ENCODE measurements at regions not wholly inside any gene's neighbourhood (a gene's known extent, or its start where the extent isn't known, plus 50 kb on each side); places are given as distances from the start of the nearest gene placed in this dataset.
"Not testable (repeated sequence)": the region's sequence is repeated elsewhere in the genome, so short reads cannot be mapped to it uniquely, and the experiment has no call there.

- H3K4me1 ChIP-seq (ENCODE audit: control insufficient read depth, insufficient read depth, low read length); BruUV-seq (replicated peaks); FAIRE-seq; DNase-seq (ENCODE audit: low read depth, low spot score); H3K79me2 ChIP-seq (ENCODE audit: control insufficient read depth, insufficient read depth, low read length); H4K20me1 ChIP-seq (ENCODE audit: control insufficient read depth, insufficient read depth); H3K4me2 ChIP-seq (ENCODE audit: control insufficient read depth, insufficient read depth); in situ Hi-C loops (cut with MboI); H3K27ac ChIP-seq (ENCODE audit: control insufficient read depth, insufficient read depth); H3K4me3 ChIP-seq; POLR2A ChIA-PET; H2AFZ ChIP-seq (ENCODE audit: control insufficient read depth, low read depth, low read length); H3K9me3 ChIP-seq (replicated peaks; ENCODE audit: control insufficient read depth, insufficient read depth, low read length); intact Hi-C loops (cut with micrococcal nuclease; ENCODE audit: unreplicated experiment); H3K9ac ChIP-seq (ENCODE audit: control insufficient read depth, insufficient read depth, low read length); H3K36me3 ChIP-seq (ENCODE audit: control insufficient read depth in 2 of 2, insufficient read depth in 2 of 2, low read length in 1 of 2); H3K27me3 ChIP-seq (replicated peaks in 1 of 2; ENCODE audit: control insufficient read depth in 2 of 2, insufficient read depth in 2 of 2, low read length in 1 of 2); ATAC-seq: not testable (repeated sequence)
- CTCF ChIA-PET, result interaction anchor here (0.6 to 1.1 kb wide), 3 partner anchors 18 to 415 kb away, joined by 3 read pairs; no protein-coding TSS in a partner anchor
- RAD21 ChIA-PET (ENCODE audit: unreplicated experiment), result interaction anchor here (1.0 kb wide), 1 partner anchor 20 kb away, joined by 3 read pairs; no protein-coding TSS in a partner anchor
- SMC1A ChIA-PET (ENCODE audit: uncharacterized antibody, unreplicated experiment), result interaction anchor here (0.8 kb wide), 1 partner anchor 186 kb away, joined by 3 read pairs; no protein-coding TSS in a partner anchor
- 71% methylated on average over 6 of the region's 6 CpGs for WGBS (ENCODE audit: insufficient coverage, insufficient replicate concordance, low lambda C conversion rate, missing lambda C conversion rate)
Measured at GRCh38 chr2:44064281-44064680, 68.5 kb upstream of the LRPPRC start.

DNA sequence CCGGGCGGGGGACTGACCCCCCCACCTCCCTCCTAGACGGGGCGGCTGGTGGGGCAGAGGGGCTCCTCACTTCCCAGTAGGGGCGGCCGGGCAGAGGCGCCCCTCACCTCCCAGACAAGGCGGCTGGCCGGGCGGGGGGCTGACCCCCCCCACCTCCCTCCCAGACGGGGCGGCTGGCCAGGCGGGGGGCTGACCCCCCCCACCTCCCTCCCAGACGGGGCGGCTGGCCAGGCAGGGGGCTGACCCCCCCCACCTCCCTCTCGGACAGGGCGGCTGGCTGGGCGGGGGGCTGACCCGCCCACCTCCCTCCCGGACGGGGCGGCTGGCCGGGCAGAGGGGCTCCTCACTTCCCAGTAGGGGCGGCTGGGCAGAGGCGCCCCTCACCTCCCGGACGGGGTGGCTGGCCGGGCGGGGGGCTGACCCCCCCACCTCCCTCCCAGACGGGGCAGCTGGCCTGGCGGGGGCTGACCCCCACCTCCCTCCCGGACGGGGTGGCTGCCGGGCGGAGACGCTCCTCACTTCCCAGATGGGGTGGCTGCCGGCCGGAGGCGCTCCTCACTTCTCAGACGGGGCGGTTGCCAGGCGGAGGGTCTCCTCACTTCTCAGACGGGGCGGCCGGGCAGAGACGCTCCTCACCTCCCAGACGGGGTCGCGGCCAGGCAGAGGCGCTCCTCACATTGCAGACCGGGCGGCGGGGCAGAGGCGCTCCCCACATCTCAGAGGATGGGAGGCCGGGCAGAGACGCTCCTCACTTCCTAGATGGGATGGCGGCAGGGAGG lies 71.4 kb upstream of the LRPPRC start:
- FAIRE-seq; SMC1A ChIA-PET (ENCODE audit: uncharacterized antibody, unreplicated experiment); H3K4me2 ChIP-seq (ENCODE audit: control insufficient read depth, insufficient read depth); H3K36me3 ChIP-seq (ENCODE audit: control insufficient read depth in 2 of 2, insufficient read depth in 2 of 2, low read length in 1 of 2); H3K27me3 ChIP-seq (replicated peaks in 1 of 2; ENCODE audit: control insufficient read depth in 2 of 2, insufficient read depth in 2 of 2, low read length in 1 of 2); POLR2A ChIA-PET; in situ Hi-C loops (cut with MboI); intact Hi-C loops (cut with micrococcal nuclease; ENCODE audit: unreplicated experiment); H3K9me3 ChIP-seq (replicated peaks; ENCODE audit: control insufficient read depth, insufficient read depth, low read length); DNase-seq (ENCODE audit: low read depth, low spot score); H3K27ac ChIP-seq (ENCODE audit: control insufficient read depth, insufficient read depth); H4K20me1 ChIP-seq (ENCODE audit: control insufficient read depth, insufficient read depth); RAD21 ChIA-PET (ENCODE audit: unreplicated experiment); H3K79me2 ChIP-seq (ENCODE audit: control insufficient read depth, insufficient read depth, low read length); H2AFZ ChIP-seq (ENCODE audit: control insufficient read depth, low read depth, low read length); ATAC-seq; H3K4me1 ChIP-seq (ENCODE audit: control insufficient read depth, insufficient read depth, low read length); H3K9ac ChIP-seq (ENCODE audit: control insufficient read depth, insufficient read depth, low read length); BruUV-seq (replicated peaks); CTCF ChIA-PET; H3K4me3 ChIP-seq: not testable (repeated sequence)
- 93% methylated on average over 20 of the region's 57 CpGs for WGBS (ENCODE audit: insufficient coverage, insufficient replicate concordance, low lambda C conversion rate, missing lambda C conversion rate)

GRCh38 chr2:44067791-44068181 lies 72.0 kb upstream of the LRPPRC start:
- intact Hi-C loops (cut with micrococcal nuclease; ENCODE audit: unreplicated experiment); H3K27me3 ChIP-seq (replicated peaks in 1 of 2; ENCODE audit: control insufficient read depth in 2 of 2, insufficient read depth in 2 of 2, low read length in 1 of 2); H3K9me3 ChIP-seq (replicated peaks; ENCODE audit: control insufficient read depth, insufficient read depth, low read length); H3K27ac ChIP-seq (ENCODE audit: control insufficient read depth, insufficient read depth); POLR2A ChIA-PET; H2AFZ ChIP-seq (ENCODE audit: control insufficient read depth, low read depth, low read length); H3K4me2 ChIP-seq (ENCODE audit: control insufficient read depth, insufficient read depth); BruUV-seq (replicated peaks); FAIRE-seq; H3K79me2 ChIP-seq (ENCODE audit: control insufficient read depth, insufficient read depth, low read length); H3K4me1 ChIP-seq (ENCODE audit: control insufficient read depth, insufficient read depth, low read length); in situ Hi-C loops (cut with MboI); DNase-seq (ENCODE audit: low read depth, low spot score); H3K9ac ChIP-seq (ENCODE audit: control insufficient read depth, insufficient read depth, low read length); H4K20me1 ChIP-seq (ENCODE audit: control insufficient read depth, insufficient read depth); CTCF ChIA-PET; H3K4me3 ChIP-seq; SMC1A ChIA-PET (ENCODE audit: uncharacterized antibody, unreplicated experiment); H3K36me3 ChIP-seq (ENCODE audit: control insufficient read depth in 2 of 2, insufficient read depth in 2 of 2, low read length in 1 of 2); RAD21 ChIA-PET (ENCODE audit: unreplicated experiment); ATAC-seq: not testable (repeated sequence)
- 87% methylated on average over 16 of the region's 22 CpGs for WGBS (ENCODE audit: insufficient coverage, insufficient replicate concordance, low lambda C conversion rate, missing lambda C conversion rate)
